H9 (cell line): ENCODE measurements at regions not wholly inside any gene's neighbourhood (a gene's known extent, or its start where the extent isn't known, plus 50 kb on each side); places are given as distances from the start of the nearest gene placed in this dataset.

ENCODE experiments used
- DNase-seq: peaks from one replicate; pipeline ENCODE4 v3.0.0-alpha.2; 2017
- H2AFZ ChIP-seq: one replicate; pipeline ENCODE4 v1.6.1; 2013; ENCODE audit warnings: mild to moderate bottlenecking, low read length, control low read depth, moderate library complexity
- H2AK5ac ChIP-seq: 2 replicates; pipeline ENCODE4 v1.6.1; 2013; ENCODE audit warnings: low read length, control low read depth, mixed read lengths; ENCODE audit not compliant: insufficient read length
- H2BK120ac ChIP-seq: one replicate; pipeline ENCODE4 v1.6.1; 2013; ENCODE audit warnings: low read depth, mild to moderate bottlenecking, low read length, control low read depth, inconsistent platforms; ENCODE audit not compliant: poor library complexity, severe bottlenecking
- H2BK12ac ChIP-seq: 2 replicates; pipeline ENCODE4 v1.6.1; 2013; ENCODE audit warnings: low read length, control low read depth, mixed read lengths, low read depth; ENCODE audit not compliant: insufficient read length
- H2BK15ac ChIP-seq: 2 replicates; pipeline ENCODE4 v1.6.1; 2013; ENCODE audit warnings: low read depth, low read length, control low read depth
- H2BK20ac ChIP-seq: one replicate; pipeline ENCODE4 v1.6.1; 2013; ENCODE audit warnings: low read depth, mild to moderate bottlenecking, low read length, control low read depth, inconsistent platforms; ENCODE audit not compliant: poor library complexity, severe bottlenecking
- H2BK5ac ChIP-seq: 2 replicates; pipeline ENCODE4 v1.6.1; 2013; ENCODE audit warnings: low read length, control low read depth, mixed read lengths; ENCODE audit not compliant: insufficient read length
- H3K14ac ChIP-seq: 2 replicates; pipeline ENCODE4 v1.6.1; 2013; ENCODE audit warnings: low read length, control low read depth; ENCODE audit not compliant: insufficient read depth
- H3K18ac ChIP-seq: 2 replicates; pipeline ENCODE4 v1.6.1; 2013; ENCODE audit warnings: low read depth, mild to moderate bottlenecking, mixed read lengths, low read length, control low read depth; ENCODE audit not compliant: insufficient read length
- H3K23ac ChIP-seq: 2 replicates; pipeline ENCODE4 v1.6.1; 2013; ENCODE audit warnings: low read length, control low read depth, mixed read lengths, low read depth; ENCODE audit not compliant: insufficient read length
- H3K23me2 ChIP-seq: 2 replicates; pipeline ENCODE4 v1.6.1; 2013; ENCODE audit warnings: low read depth, mild to moderate bottlenecking, mixed read lengths, low read length, control low read depth; ENCODE audit not compliant: insufficient read length, poor library complexity, severe bottlenecking
- H3K27ac ChIP-seq: 2 replicates; pipeline ENCODE4 v1.5.1; 2013; ENCODE audit warnings: low read length, control low read depth, mixed read lengths, low read depth; ENCODE audit not compliant: insufficient read length
- H3K27me3 ChIP-seq: 2 replicates; pipeline ENCODE4 v1.6.1; 2013; ENCODE audit warnings: low read length, control low read depth, inconsistent platforms; ENCODE audit not compliant: insufficient read depth
- H3K4ac ChIP-seq: 2 replicates; pipeline ENCODE4 v1.6.1; 2013; ENCODE audit warnings: low read depth, mild to moderate bottlenecking, control low read depth, inconsistent platforms, low read length, moderate library complexity
- H3K4me1 ChIP-seq: 2 replicates; pipeline ENCODE4 v1.6.1; 2013; ENCODE audit warnings: low read length, control low read depth, inconsistent platforms; ENCODE audit not compliant: insufficient read depth
- H3K4me2 ChIP-seq: 2 replicates; pipeline ENCODE4 v1.6.1; 2013; ENCODE audit warnings: low read length, control low read depth, mixed read lengths; ENCODE audit not compliant: insufficient read length, insufficient read depth
- H3K56ac ChIP-seq: 2 replicates; pipeline ENCODE4 v1.6.1; 2013; ENCODE audit warnings: low read depth, mild to moderate bottlenecking, mixed read lengths, low read length, control low read depth; ENCODE audit not compliant: insufficient read length
- H3K79me1 ChIP-seq: 2 replicates; pipeline ENCODE4 v1.6.1; 2013; ENCODE audit warnings: low read depth, mild to moderate bottlenecking, moderate library complexity, low read length, control low read depth, inconsistent platforms; ENCODE audit not compliant: insufficient read depth, poor library complexity, severe bottlenecking
- H3K79me2 ChIP-seq: 2 replicates; pipeline ENCODE4 v1.6.1; 2013; ENCODE audit warnings: low read length, control low read depth, inconsistent platforms; ENCODE audit not compliant: insufficient read depth
- H3K9ac ChIP-seq: 2 replicates; pipeline ENCODE4 v1.6.1; 2013; ENCODE audit warnings: low read length, control low read depth, mixed read lengths; ENCODE audit not compliant: insufficient read length; ENCODE audit errors: extremely low read depth
- H3K9me3 ChIP-seq: one replicate; pipeline ENCODE4 v1.6.1; 2013; ENCODE audit warnings: low read depth, low read length, inconsistent platforms; ENCODE audit not compliant: control insufficient read depth
- H3T11ph ChIP-seq: one replicate; pipeline ENCODE4 v1.6.1; 2013; ENCODE audit warnings: mild to moderate bottlenecking, low read length, control low read depth, inconsistent platforms
- H4K20me1 ChIP-seq: one replicate; pipeline ENCODE4 v1.6.1; 2013; ENCODE audit not compliant: control insufficient read depth, insufficient read length, insufficient read depth
- H4K5ac ChIP-seq: 2 replicates; pipeline ENCODE4 v1.6.1; 2013; ENCODE audit warnings: low read depth, mild to moderate bottlenecking, mixed read lengths, low read length, control low read depth; ENCODE audit not compliant: insufficient read length
- H4K8ac ChIP-seq: replicated peaks from 2 replicates; pipeline ENCODE4 v1.6.1; 2013; ENCODE audit warnings: low read length, control low read depth, mixed read lengths, low read depth; ENCODE audit not compliant: insufficient read length
- H4K91ac ChIP-seq: 2 replicates; pipeline ENCODE4 v1.6.1; 2013; ENCODE audit warnings: low read depth, mild to moderate bottlenecking, moderate library complexity, mixed read lengths, low read length, control low read depth; ENCODE audit not compliant: insufficient read length
- H3K27ac Mint-ChIP-seq, 3 experiments: 2 replicates in 2 of 3; 3 replicates in 1 of 3; pipeline ENCODE4 v1.8.0; 2020 to 2021; ENCODE audit warnings: mixed read lengths in 3 of 3, mild to moderate bottlenecking in 1 of 3, moderate library complexity in 1 of 3
- H3K27me3 Mint-ChIP-seq: 2 replicates; pipeline ENCODE4 v1.8.0; 2021; ENCODE audit warnings: low read depth, mild to moderate bottlenecking, moderate library complexity, mixed read lengths
- H3K36me3 Mint-ChIP-seq, 3 experiments: 2 replicates in 2 of 3; 3 replicates in 1 of 3; pipeline ENCODE4 v1.8.0; 2020 to 2021; ENCODE audit warnings: low read depth in 3 of 3, mixed read lengths in 3 of 3; ENCODE audit not compliant: insufficient read depth in 1 of 3
- H3K4me1 Mint-ChIP-seq, 2 experiments: 2 replicates each; pipeline ENCODE4 v1.8.0; 2020; ENCODE audit warnings: mixed read lengths in 2 of 2
- H3K4me3 Mint-ChIP-seq, 2 experiments: 2 replicates in 1 of 2; 3 replicates in 1 of 2; pipeline ENCODE4 v1.8.0; 2020 to 2021; ENCODE audit warnings: mild to moderate bottlenecking in 2 of 2, mixed read lengths in 2 of 2, moderate library complexity in 1 of 2
- H3K9me3 Mint-ChIP-seq, 2 experiments: 2 replicates in 1 of 2; 3 replicates in 1 of 2; pipeline ENCODE4 v1.8.0; 2020; ENCODE audit warnings: mild to moderate bottlenecking in 2 of 2, mixed read lengths in 2 of 2, moderate library complexity in 1 of 2
- WGBS: extraction: QIAGEN DNeasy Blood & Tissue Kit; methylation state at CpG from one replicate; pipeline ENCODE4 v1.1.7; 2013; ENCODE audit warnings: missing lambda C conversion rate, low lambda C conversion rate, mixed read lengths; ENCODE audit not compliant: insufficient read length; ENCODE audit errors: extremely low coverage; 5-methylcytosine and 5-hydroxymethylcytosine counted together
- TF ChIP-seq, protein P1 (sequence below): fragments of 200-600 bp; sonication (generic); conservative IDR thresholded peaks from 3 replicates; pipeline ENCODE4 v1.8.0; 2021; ENCODE audit warnings: antibody characterized with exemption, mild to moderate bottlenecking

DNA sequence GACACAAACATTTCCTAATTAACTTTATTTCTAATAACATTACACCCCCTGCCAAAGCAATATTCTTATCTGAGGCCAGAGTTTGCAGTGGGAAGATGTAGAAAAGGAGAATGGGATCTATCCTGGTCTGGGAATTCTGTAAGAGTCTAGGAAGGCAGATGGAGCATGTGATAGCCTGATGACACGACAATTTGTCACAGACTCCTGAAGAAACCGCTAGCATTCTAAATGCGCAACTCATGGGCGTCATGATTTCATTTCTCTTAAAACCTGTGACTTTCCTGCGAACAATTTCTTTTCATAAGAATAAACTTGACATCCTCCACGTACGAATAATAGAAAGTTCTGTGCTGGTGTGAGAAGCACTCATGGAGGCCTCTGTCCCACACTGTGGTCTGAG lies 72.9 kb upstream of the ATP10A start:
- no peak for DNase-seq
- no peak overlapping the region for H3T11ph ChIP-seq
- no CpG with 5 or more reads among the region's 7 CpGs for WGBS
- 0 out of 5 replicates have a peak, but pooled peaks cover 0 to under 1% of the 10 kb centered on the region in 2 experiments for H3K9me3 Mint-ChIP-seq
- no peak overlapping the region for H3K18ac ChIP-seq
- H3K56ac ChIP-seq, result no peak overlapping the region
- H2BK12ac ChIP-seq, result no peak overlapping the region
- no peak overlapping the region for H3K23ac ChIP-seq
- no peak overlapping the region for H2AFZ ChIP-seq
- H4K8ac ChIP-seq, result no peak overlapping the region
- no peak overlapping the region for H3K9ac ChIP-seq
- no peak overlapping the region for H2BK120ac ChIP-seq
- H4K5ac ChIP-seq, result no peak overlapping the region
- H3K27ac Mint-ChIP-seq, result no peak overlapping the region
- no peak overlapping the region for H3K14ac ChIP-seq
- no peaks in the 10 kb centered on the region for H3K79me1 ChIP-seq
- no peak overlapping the region for H3K4me2 ChIP-seq
- no peaks in the 10 kb centered on the region for H3K9me3 ChIP-seq
- H3K27me3 ChIP-seq, result no peaks in the 10 kb centered on the region
- no peak overlapping the region for H4K91ac ChIP-seq
- no peak overlapping the region for H2BK5ac ChIP-seq
- H2AK5ac ChIP-seq, result no peak overlapping the region
- no peak overlapping the region for H3K27ac ChIP-seq
- no peaks in the 10 kb centered on the region for H3K79me2 ChIP-seq
- no peak overlapping the region for H2BK20ac ChIP-seq
- H3K4me3 Mint-ChIP-seq, result no peak overlapping the region
- H3K4ac ChIP-seq, result no peak overlapping the region
- peaks cover 14 to 19% of the 10 kb centered on the region in 2 experiments for H3K4me1 Mint-ChIP-seq
- peaks cover 5% of the 10 kb centered on the region for H3K23me2 ChIP-seq
- H3K36me3 Mint-ChIP-seq, result no peaks in the 10 kb centered on the region
- peaks cover 12% of the 10 kb centered on the region for H3K27me3 Mint-ChIP-seq
- H2BK15ac ChIP-seq, result no peak overlapping the region
- H4K20me1 ChIP-seq, result no peaks in the 10 kb centered on the region
- H3K4me1 ChIP-seq, result peaks cover 6% of the 10 kb centered on the region; the same call in 1 of the 2 replicates
- TF ChIP-seq, protein P1, sequence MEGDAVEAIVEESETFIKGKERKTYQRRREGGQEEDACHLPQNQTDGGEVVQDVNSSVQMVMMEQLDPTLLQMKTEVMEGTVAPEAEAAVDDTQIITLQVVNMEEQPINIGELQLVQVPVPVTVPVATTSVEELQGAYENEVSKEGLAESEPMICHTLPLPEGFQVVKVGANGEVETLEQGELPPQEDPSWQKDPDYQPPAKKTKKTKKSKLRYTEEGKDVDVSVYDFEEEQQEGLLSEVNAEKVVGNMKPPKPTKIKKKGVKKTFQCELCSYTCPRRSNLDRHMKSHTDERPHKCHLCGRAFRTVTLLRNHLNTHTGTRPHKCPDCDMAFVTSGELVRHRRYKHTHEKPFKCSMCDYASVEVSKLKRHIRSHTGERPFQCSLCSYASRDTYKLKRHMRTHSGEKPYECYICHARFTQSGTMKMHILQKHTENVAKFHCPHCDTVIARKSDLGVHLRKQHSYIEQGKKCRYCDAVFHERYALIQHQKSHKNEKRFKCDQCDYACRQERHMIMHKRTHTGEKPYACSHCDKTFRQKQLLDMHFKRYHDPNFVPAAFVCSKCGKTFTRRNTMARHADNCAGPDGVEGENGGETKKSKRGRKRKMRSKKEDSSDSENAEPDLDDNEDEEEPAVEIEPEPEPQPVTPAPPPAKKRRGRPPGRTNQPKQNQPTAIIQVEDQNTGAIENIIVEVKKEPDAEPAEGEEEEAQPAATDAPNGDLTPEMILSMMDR, result no peak
